Osteoblast (primary cell): ENCODE measurements at regions not wholly inside any gene's neighbourhood (a gene's known extent, or its start where the extent isn't known, plus 50 kb on each side); places are given as distances from the start of the nearest gene placed in this dataset.

Experiments
- DNase-seq: peaks from one replicate; pipeline ENCODE4 v3.0.0; 2011; ENCODE audit warnings: low spot score, mixed read lengths; ENCODE audit not compliant: insufficient read length; ENCODE audit errors: missing footprints
- H2AFZ ChIP-seq: 2 replicates; pipeline ENCODE4 v1.6.0; 2011; ENCODE audit warnings: mild to moderate bottlenecking, low read length
- H3K27ac ChIP-seq: 2 replicates; pipeline ENCODE4 v1.5.1; 2011; ENCODE audit warnings: mild to moderate bottlenecking, low read depth, low read length, moderate library complexity
- H3K27me3 ChIP-seq: 2 replicates; pipeline ENCODE4 v1.6.0; 2012; ENCODE audit warnings: mild to moderate bottlenecking, control low read depth, inconsistent platforms, low read length, moderate library complexity; ENCODE audit not compliant: insufficient read depth
- H3K36me3 ChIP-seq: 2 replicates; pipeline ENCODE4 v1.5.1; 2011; ENCODE audit warnings: mild to moderate bottlenecking, low read length, control low read depth, moderate library complexity; ENCODE audit not compliant: insufficient read depth
- H3K4me1 ChIP-seq: 2 replicates; pipeline ENCODE4 v1.5.1; 2011; ENCODE audit warnings: mild to moderate bottlenecking, low read length, control low read depth, moderate library complexity; ENCODE audit not compliant: insufficient read depth
- H3K4me2 ChIP-seq: 2 replicates; pipeline ENCODE4 v1.6.0; 2011; ENCODE audit warnings: mild to moderate bottlenecking, low read length; ENCODE audit not compliant: insufficient read depth
- H3K4me3 ChIP-seq: fragments of 200-600 bp; sonication (generic); 3 replicates; pipeline ENCODE4 v1.5.1; 2012; ENCODE audit warnings: mild to moderate bottlenecking, low read length, inconsistent platforms; ENCODE audit not compliant: insufficient read depth
- H3K79me2 ChIP-seq: 2 replicates; pipeline ENCODE4 v1.6.0; 2012; ENCODE audit warnings: mild to moderate bottlenecking, low read length, control low read depth, inconsistent platforms; ENCODE audit not compliant: insufficient read depth
- H3K9me3 ChIP-seq: 2 replicates; pipeline ENCODE4 v1.5.1; 2011; ENCODE audit warnings: low read depth, low read length, control low read depth
- H4K20me1 ChIP-seq: 2 replicates; pipeline ENCODE4 v1.6.0; 2012; ENCODE audit warnings: mild to moderate bottlenecking, low read length, control low read depth; ENCODE audit not compliant: insufficient read depth
- CTCF ChIP-seq: IDR thresholded peaks from 2 replicates; pipeline ENCODE4 v1.5.1; 2011; ENCODE audit warnings: mild to moderate bottlenecking, low read depth, low read length, moderate library complexity; ENCODE audit errors: extremely low read depth

DNA sequence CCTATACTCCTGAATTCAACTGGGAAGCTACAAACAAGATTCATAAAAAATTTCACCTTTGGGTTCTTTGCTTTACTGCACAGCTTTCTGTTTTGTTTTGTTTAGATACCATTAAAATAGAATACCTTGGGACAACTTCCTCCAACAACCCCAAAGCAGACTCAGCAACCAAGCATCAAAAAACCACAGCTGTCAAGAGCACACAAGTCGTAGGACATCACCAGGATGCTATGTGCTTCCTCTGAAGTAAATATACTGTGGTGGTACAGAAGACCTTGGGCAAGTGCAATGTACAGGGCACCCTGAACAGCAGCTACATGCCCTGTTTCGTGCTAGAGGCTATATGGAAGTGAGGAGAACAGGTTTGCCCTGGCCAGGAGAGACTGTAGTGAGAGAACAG is 359.3 kb downstream of the BCL11B start:
- Histone ChIP-seq H3K36me3 (no peaks in the 10 kb centered on the region), H3K79me2 (no peaks in the 10 kb centered on the region), H3K4me1 (no peaks in the 10 kb centered on the region), H3K4me3 (no peak overlapping the region), H3K27me3 (no peaks in the 10 kb centered on the region), H3K9me3 (no peaks in the 10 kb centered on the region), H4K20me1 (no peaks in the 10 kb centered on the region), H2AFZ (no peak overlapping the region), H3K27ac (no peak overlapping the region), H3K4me2 (no peak overlapping the region)
- no peak for TF ChIP-seq CTCF
- no peak for DNase-seq

DNA sequence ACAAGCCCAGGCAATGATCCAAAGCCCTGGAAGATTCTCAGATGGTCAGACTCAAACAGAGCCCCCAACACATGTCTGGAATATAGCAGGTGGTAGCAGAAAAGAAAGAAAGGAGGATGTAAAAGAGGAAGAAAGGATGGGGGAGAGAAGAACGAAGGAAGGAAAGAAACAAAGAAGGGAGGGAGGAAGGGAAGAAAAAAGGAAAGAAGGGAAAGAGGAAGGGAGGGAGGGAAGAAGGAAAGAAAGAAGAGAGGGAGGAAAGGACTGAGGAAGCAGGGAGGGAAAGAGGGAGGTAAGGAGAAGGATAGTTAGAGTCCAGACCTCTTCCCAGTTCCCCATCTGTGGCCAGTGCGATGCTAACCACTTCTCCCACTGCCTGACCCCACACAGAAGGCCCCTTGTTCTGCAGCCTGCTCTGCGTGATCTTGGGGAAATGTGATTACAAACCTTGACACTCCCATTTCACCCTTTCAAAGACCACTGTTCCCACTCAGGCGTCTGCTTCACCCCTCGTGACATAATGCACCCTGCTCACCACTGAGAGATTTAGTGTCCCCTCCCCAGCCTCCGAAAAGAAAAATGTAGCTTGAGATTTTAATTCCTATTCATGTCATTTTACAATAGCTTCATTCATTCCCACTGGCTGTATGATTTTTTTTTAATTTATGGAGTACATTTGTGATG is 357.9 kb downstream of the BCL11B start:
- no peak overlapping the region for H3K27ac ChIP-seq
- TF ChIP-seq CTCF = no peak
- H2AFZ ChIP-seq = no peak overlapping the region

GRCh38 chr14:98914942-98915341 is 357.1 kb downstream of the BCL11B start:
- Histone ChIP-seq H3K79me2 (no peaks in the 10 kb centered on the region), H3K9me3 (no peaks in the 10 kb centered on the region), H3K36me3 (no peaks in the 10 kb centered on the region), H4K20me1 (no peaks in the 10 kb centered on the region), H3K4me2 (no peak overlapping the region), H3K4me1 (no peaks in the 10 kb centered on the region), H3K4me3 (no peak overlapping the region), H3K27ac (no peak overlapping the region), H2AFZ (no peak overlapping the region), H3K27me3 (no peaks in the 10 kb centered on the region)
- no peak for TF ChIP-seq CTCF
- no peak for DNase-seq

More for the DNA sequence above, 357.9 kb downstream of the BCL11B start:
- DNase-seq = no peak
- Histone ChIP-seq H3K79me2 (no peaks in the 10 kb centered on the region), H4K20me1 (no peaks in the 10 kb centered on the region), H3K4me2 (no peak overlapping the region), H3K4me3 (no peak overlapping the region), H3K36me3 (no peaks in the 10 kb centered on the region), H3K27me3 (no peaks in the 10 kb centered on the region), H3K4me1 (no peaks in the 10 kb centered on the region), H3K9me3 (no peaks in the 10 kb centered on the region)

GRCh38 chr14:98915625-98916024 is 356.4 kb downstream of the BCL11B start:
- no peak overlapping the region for H3K4me3 ChIP-seq
- no peaks in the 10 kb centered on the region for H3K27me3 ChIP-seq
- no peaks in the 10 kb centered on the region for H3K4me1 ChIP-seq
- H4K20me1 ChIP-seq = no peaks in the 10 kb centered on the region
- H3K27ac ChIP-seq = no peak overlapping the region
- no peak overlapping the region for H3K4me2 ChIP-seq
- no peak for DNase-seq
- no peak for TF ChIP-seq CTCF
- no peak overlapping the region for H2AFZ ChIP-seq
- no peaks in the 10 kb centered on the region for H3K36me3 ChIP-seq
- H3K9me3 ChIP-seq = no peaks in the 10 kb centered on the region
- H3K79me2 ChIP-seq = no peaks in the 10 kb centered on the region
